Stimulated activated CD8-positive, alpha-beta memory T cell treated with anti-CD3 and anti-CD28 coated beads, Interleukin-7, amount 100 ng/mL, for 24 hours (primary cell): ENCODE measurements at regions not wholly inside any gene's neighbourhood (a gene's known extent, or its start where the extent isn't known, plus 50 kb on each side); places are given as distances from the start of the nearest gene placed in this dataset.

Source experiments
- DNase-seq: peaks from one replicate; pipeline ENCODE4 v3.0.0-alpha.2; 2020; ENCODE audit warnings: low read depth

DNA sequence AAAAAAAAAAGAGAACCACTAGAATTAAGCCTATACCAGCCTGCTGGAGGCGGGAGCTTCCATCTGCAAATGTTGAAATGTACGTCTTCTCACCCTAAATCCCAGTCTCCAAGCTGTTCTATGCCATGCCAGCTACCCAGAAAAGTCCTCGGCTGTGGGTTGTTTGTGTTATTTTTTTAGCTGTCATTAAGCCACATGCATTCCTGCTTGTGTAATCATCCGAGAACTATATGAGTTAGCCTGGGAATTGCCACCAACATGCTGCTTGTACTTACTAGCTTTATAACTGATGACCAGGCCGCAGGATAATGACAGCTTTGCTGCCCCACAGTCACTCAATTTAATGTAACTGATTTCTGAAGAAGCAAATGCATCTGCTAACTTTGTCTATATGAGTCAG is 313.9 kb upstream of the SALL1 start:
- DNase-seq, result no peak

DNA sequence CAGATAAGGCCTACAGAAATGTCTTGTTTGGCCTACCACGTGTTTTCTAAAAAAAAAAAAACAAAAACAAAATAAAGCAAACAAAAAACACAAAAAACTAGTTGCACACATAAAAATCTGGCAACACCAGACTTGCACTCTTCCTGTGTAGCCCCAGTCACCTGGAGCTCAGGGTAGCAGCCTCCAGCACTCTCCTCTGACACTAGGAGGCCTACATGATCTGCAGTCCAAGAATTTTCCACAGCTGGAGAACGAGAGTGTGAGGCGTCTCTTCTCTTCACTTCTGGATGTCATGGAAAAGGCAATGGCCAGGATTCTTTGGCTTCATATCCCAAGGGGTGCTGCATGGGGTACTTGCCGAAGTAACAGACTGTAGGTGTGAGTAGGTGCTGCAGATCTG is 310.2 kb upstream of the SALL1 start:
- DNase-seq, result no peak

GRCh38 chr16:51458356-51459140 is 307.5 kb upstream of the SALL1 start:
- no peak for DNase-seq

- DNase-seq, result no peak
Observed at GRCh38 chr16:51457775-51458174, 306.7 kb upstream of the SALL1 start.

DNA sequence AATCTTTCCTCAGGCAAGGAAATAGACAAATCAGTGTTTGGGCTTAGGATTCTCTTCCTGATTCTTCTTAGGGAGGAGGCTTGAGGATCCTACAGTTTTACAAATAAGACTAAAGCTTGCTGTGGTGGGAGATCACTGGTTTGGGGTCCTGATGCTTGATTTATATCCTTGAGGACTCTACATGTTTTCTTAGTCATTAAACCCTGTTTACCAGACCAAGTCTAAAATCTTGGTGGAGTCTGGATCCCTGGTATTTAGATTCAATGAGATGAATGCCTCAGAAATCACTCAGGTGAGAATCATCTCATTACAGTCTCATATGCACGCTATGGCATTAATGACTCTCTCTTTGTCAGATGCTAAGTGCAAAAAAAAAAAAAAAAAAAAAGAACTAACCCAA is 304.3 kb upstream of the SALL1 start:
- no peak for DNase-seq

GRCh38 chr16:51453251-51453650 is 302.2 kb upstream of the SALL1 start:
- no peak for DNase-seq

DNA sequence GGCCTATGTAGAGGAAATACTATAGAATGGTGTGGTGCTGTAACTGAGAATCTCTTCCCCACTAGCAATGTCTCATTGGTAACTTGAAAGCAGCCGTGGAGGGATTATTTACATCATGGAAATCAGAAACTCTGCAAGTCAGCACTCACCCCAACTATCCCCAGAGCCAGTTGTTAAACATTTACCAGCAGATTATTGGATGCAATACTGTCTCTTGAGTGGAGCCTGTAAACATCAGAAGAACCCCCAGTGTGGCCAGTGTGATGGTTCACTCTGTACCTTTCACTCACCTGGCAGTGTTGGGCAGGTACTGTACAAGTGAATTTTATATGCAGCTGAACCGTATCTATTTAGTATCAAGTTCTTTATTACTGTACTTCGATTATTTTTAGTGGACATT is 299.8 kb upstream of the SALL1 start:
- DNase-seq, result no peak

- no peak for DNase-seq
Observed at GRCh38 chr16:51450376-51450775, 299.3 kb upstream of the SALL1 start.

DNA sequence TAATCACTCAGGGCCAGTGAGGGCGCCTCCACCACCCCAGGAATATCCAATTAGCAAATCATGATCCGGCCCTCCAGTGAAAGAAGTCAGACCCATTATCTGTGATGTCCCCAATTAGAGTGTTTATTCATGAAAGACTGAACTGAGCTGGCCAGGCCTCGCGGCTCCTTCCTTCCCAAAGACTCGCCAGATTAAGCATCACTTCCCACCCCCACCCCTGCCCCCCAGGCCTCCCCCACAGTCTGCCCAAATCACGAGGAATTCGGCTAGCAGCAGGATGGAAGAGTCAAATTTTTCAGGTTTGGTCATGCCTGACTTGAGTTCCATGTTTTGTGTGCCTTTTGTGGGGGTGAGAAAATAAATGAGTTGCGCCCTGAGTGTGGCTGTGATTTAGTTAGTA is 298.4 kb upstream of the SALL1 start:
- no peak for DNase-seq

DNA sequence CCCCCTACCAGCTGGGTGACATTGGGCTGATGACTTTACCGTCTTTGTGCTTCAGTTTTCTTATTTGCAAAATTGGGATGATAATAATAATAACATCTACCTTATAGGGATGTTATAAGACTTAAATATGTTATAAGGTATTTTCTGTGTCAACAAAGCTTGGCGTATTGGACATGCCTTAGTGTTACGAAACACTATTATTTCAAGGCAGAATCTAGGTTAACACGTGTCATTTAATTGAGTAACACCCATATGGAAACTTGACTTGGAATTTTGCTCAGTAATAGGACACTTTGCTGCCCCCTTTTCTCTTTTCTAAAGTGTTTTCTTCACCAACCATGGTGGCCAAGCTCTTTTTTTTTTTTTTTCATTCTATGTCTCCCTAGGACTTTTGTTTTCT is 294.2 kb upstream of the SALL1 start:
- DNase-seq, result no peak

GRCh38 chr16:51443934-51444333 is 292.9 kb upstream of the SALL1 start:
- no peak for DNase-seq

GRCh38 chr16:51442141-51442870 is 291.2 kb upstream of the SALL1 start:
- DNase-seq, result no peak

DNA sequence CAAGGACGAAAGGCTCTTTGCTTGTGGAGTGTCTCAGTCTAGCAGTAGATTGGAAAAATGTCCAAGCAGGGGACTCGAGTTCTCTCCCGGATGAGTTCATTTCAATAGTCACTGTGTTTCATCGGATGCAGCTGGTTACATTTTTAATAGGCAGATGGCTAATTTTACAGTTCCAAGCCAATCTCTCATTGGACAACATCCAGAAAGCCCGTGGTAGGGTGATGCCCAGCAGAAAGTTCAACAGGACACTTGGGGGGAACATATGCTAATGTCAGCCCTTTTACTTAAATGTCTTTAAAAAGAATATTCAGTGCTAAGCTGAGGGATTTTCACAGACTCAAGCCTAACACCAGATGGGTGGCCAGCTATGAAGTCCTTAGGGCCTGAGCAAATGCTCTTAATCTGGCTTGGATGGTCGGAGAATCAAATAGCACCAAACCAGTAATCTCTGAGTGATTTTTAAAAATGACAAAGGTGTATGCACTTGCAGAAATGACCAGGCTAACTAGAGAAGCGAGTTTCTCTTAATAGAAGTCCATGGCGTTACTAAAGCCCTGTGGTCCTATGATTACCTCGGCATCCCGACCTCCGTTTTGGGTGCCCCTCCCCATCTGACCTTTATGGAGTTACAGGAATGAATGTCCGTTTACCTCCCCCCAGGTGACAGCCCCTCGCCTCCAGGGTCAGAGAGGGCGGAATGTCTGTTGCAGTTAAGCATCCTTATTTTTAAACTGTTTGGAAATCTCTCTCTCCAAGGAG is 289.2 kb upstream of the SALL1 start:
- DNase-seq, result no peak

GRCh38 chr16:51439271-51439670 is 288.2 kb upstream of the SALL1 start:
- DNase-seq, result no peak

DNA sequence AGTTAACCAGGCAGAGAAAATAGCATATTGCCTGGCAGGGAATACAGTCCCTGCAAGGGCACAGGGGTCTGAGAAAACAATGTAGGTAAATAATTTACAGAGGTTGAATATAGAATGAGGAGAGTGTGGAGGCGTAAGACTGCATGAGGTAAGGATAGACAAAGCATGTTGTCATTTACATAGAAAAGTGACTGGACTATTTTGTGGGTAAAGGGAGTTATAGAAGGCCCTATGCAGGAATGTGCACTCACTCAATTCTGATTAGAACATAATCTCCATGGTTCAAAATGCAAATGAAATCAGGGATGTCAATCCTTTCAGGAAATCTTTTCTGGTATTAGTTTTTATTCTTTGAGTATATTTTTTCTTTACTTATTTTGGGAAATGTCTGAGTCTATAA is 285.7 kb upstream of the SALL1 start:
- DNase-seq, result no peak

- no peak for DNase-seq
Observed at GRCh38 chr16:51434567-51435198, 283.6 kb upstream of the SALL1 start.

GRCh38 chr16:51433599-51433998 is 282.5 kb upstream of the SALL1 start:
- no peak for DNase-seq

GRCh38 chr16:51431517-51432241 is 280.6 kb upstream of the SALL1 start:
- no peak for DNase-seq

GRCh38 chr16:51430716-51431369 is 279.8 kb upstream of the SALL1 start:
- DNase-seq, result no peak

GRCh38 chr16:51429041-51429440 is 278.0 kb upstream of the SALL1 start:
- no peak for DNase-seq

DNA sequence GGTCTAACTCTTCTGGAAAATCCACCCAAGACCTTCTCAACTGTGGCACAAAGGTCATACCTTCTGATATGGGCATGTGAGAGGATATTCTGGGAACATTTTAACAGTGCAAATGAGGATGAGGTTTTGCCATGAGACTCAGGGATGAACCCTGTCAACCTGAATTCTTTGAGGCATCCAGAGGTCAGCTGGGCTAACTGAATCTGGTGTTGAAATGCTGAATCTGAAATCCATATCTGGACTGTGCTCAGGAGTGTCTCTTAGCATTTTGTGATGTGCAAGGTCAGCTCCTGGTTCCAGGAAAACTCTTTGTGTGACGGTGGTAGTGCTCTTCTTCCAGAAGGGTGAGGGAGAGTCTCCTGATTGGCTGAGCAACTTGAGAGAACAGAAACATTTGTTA is 276.0 kb upstream of the SALL1 start:
- DNase-seq, result no peak
